ENCODE measurements at regions not wholly inside any gene's neighbourhood (a gene's known extent, or its start where the extent isn't known, plus 50 kb on each side); places are given as distances from the start of the nearest gene placed in this dataset.

- no peaks in the 10 kb centered on the region for H3K27me3 Mint-ChIP-seq
- POLR2A ChIA-PET: no interaction called here
- ATAC-seq (no peak), DNase-seq (no peak)
- intact Hi-C loops (cut with micrococcal nuclease): no loop called here
- H3K27ac Mint-ChIP-seq: no peak overlapping the region
- no peaks in the 10 kb centered on the region for H3K36me3 Mint-ChIP-seq (ENCODE audit: low read depth)
- CTCF ChIA-PET: no interaction called here
- no peak overlapping the region for H3K4me3 Mint-ChIP-seq
- no peak for TF ChIP-seq CTCF (IDR thresholded peaks at IDR 0.05)
- H3K4me1 Mint-ChIP-seq (ENCODE audit: low read depth): no peaks in the 10 kb centered on the region
- no peaks in the 10 kb centered on the region for H3K9me3 Mint-ChIP-seq
Measured at GRCh38 chr3:159866201-159866746, 122.4 kb upstream of the IL12A start.

- ATAC-seq (no peak), DNase-seq (no peak)
- intact Hi-C loops (cut with micrococcal nuclease): no loop called here
- Mint-ChIP-seq H3K27ac (no peak overlapping the region), H3K27me3 (peaks cover 3% of the 10 kb centered on the region), H3K9me3 (no peaks in the 10 kb centered on the region), H3K4me3 (no peak overlapping the region), H3K4me1 (ENCODE audit: low read depth) (no peaks in the 10 kb centered on the region), H3K36me3 (ENCODE audit: low read depth) (no peaks in the 10 kb centered on the region)
- no peak for TF ChIP-seq CTCF (IDR thresholded peaks at IDR 0.05)
- POLR2A ChIA-PET: no interaction called here
- CTCF ChIA-PET: interaction anchor here (1.4 kb wide), 1 partner anchor 17 kb away, joined by 4 read pairs; no protein-coding TSS in a partner anchor
Measured at GRCh38 chr3:159867372-159867771, 121.3 kb upstream of the IL12A start.

- ATAC-seq (no peak), DNase-seq (no peak)
- Mint-ChIP-seq H3K27me3 (peaks cover 7% of the 10 kb centered on the region), H3K9me3 (no peaks in the 10 kb centered on the region), H3K4me1 (ENCODE audit: low read depth) (no peaks in the 10 kb centered on the region), H3K36me3 (ENCODE audit: low read depth) (no peaks in the 10 kb centered on the region), H3K4me3 (no peak overlapping the region), H3K27ac (no peak overlapping the region)
- POLR2A ChIA-PET: no interaction called here
- intact Hi-C loops (cut with micrococcal nuclease): no loop called here
- CTCF ChIA-PET: interaction anchor here (1.7 kb wide), 1 partner anchor 14 kb away, joined by 6 read pairs; no protein-coding TSS in a partner anchor
- no peak for TF ChIP-seq CTCF (IDR thresholded peaks at IDR 0.05)
Measured at GRCh38 chr3:159870723-159871122, 117.9 kb upstream of the IL12A start.

GRCh38 chr3:159872374-159873109 is 116.1 kb upstream of the IL12A start:
- no peaks in the 10 kb centered on the region for H3K4me1 Mint-ChIP-seq (ENCODE audit: low read depth)
- intact Hi-C loops (cut with micrococcal nuclease): no loop called here
- POLR2A ChIA-PET: no interaction called here

More at GRCh38 chr3:159872374-159873109, 116.1 kb upstream of the IL12A start:
- no peak overlapping the region for H3K27ac Mint-ChIP-seq
- no peaks in the 10 kb centered on the region for H3K36me3 Mint-ChIP-seq (ENCODE audit: low read depth)
- ATAC-seq: no peak
- CTCF ChIA-PET: interaction anchor here (5.3 kb wide), 1 partner anchor 13 kb away, joined by 39 read pairs; no protein-coding TSS in a partner anchor
- no peak for DNase-seq
- H3K4me3 Mint-ChIP-seq: no peak overlapping the region
- peaks cover 7% of the 10 kb centered on the region for H3K27me3 Mint-ChIP-seq
- H3K9me3 Mint-ChIP-seq: no peaks in the 10 kb centered on the region
- no peak for TF ChIP-seq CTCF (IDR thresholded peaks at IDR 0.05)
